BLaER1 (cell line): ENCODE measurements at regions not wholly inside any gene's neighbourhood (a gene's known extent, or its start where the extent isn't known, plus 50 kb on each side); places are given as distances from the start of the nearest gene placed in this dataset.

Experiments used
- H3K27ac ChIP-seq: shearing (Covaris generic); formaldehyde crosslinking; 2 replicates; pipeline ENCODE4 v1.8.1; 2022
- H3K27me3 ChIP-seq: shearing (Covaris generic); formaldehyde crosslinking; 2 replicates; pipeline ENCODE4 v1.8.1; 2022
- H3K36me3 ChIP-seq: shearing (Covaris generic); formaldehyde crosslinking; 2 replicates; pipeline ENCODE4 v1.8.1; 2022
- H3K4me1 ChIP-seq: shearing (Covaris generic); formaldehyde crosslinking; 2 replicates; pipeline ENCODE4 v1.8.1; 2022
- H3K4me2 ChIP-seq: shearing (Covaris generic); formaldehyde crosslinking; 2 replicates; pipeline ENCODE4 v1.8.1; 2022
- H3K4me3 ChIP-seq: shearing (Covaris generic); formaldehyde crosslinking; 2 replicates; pipeline ENCODE4 v1.8.1; 2022
- H3K9ac ChIP-seq: shearing (Covaris generic); formaldehyde crosslinking; 2 replicates; pipeline ENCODE4 v1.8.1; 2022
- H3K9me3 ChIP-seq: shearing (Covaris generic); formaldehyde crosslinking; 2 replicates; pipeline ENCODE4 v1.8.1; 2022
- H4K20me1 ChIP-seq: shearing (Covaris generic); formaldehyde crosslinking; 2 replicates; pipeline ENCODE4 v1.8.1; 2022
- Cebpa-rat ChIP-seq: shearing (Covaris generic); IDR thresholded peaks from 2 replicates; pipeline ENCODE4 v1.8.1; 2022

DNA sequence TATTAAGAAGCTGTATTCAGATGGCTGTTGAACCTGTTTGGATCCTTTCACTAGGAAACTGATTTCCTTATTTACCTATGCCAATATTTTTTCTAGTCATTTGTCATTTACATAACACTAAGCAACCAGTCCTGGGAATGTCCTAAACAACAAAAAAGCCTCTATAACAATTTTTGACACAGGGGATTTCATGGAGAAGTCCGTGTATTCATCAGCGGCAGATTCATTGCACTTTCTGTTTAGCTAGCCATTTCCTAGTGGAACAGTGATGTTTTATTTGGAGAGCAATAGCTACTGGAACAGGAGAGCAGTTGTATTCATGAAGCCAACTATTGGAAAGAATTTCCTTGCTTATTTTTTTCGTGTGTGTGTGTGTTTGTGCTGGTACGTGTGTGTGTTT lies 604.3 kb upstream of the POU3F3 start:
- no peaks in the 10 kb centered on the region for H3K36me3 ChIP-seq
- no peak overlapping the region for H3K27ac ChIP-seq
- no peaks in the 10 kb centered on the region for H3K9me3 ChIP-seq
- no peaks in the 10 kb centered on the region for H4K20me1 ChIP-seq
- H3K27me3 ChIP-seq = no peaks in the 10 kb centered on the region
- H3K4me2 ChIP-seq = no peak overlapping the region
- TF ChIP-seq Cebpa-rat = no peak
- H3K4me3 ChIP-seq = no peak overlapping the region
- no peak overlapping the region for H3K9ac ChIP-seq
- no peaks in the 10 kb centered on the region for H3K4me1 ChIP-seq

DNA sequence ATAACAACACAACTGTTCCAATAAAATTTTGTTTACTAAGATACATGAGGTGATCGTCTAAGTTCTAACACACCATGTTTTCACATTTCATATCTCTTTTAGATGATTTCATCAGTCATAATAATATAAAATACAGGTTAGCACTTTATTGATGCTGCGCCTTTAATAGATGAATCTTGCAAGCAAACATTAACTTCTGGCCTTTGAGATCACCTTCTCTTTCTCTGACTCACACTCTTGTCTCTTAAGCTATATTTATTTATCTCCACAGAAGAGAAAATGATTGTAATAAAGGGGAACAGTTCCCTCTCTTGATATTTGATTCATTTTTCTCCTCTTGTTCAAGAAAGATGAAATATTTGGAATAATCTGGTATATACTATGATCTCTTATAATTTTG lies 603.3 kb upstream of the POU3F3 start:
- Histone ChIP-seq H3K27ac (no peak overlapping the region), H3K4me2 (no peak overlapping the region), H3K4me1 (no peaks in the 10 kb centered on the region), H4K20me1 (no peaks in the 10 kb centered on the region), H3K9me3 (no peaks in the 10 kb centered on the region), H3K4me3 (no peak overlapping the region), H3K9ac (no peak overlapping the region), H3K36me3 (no peaks in the 10 kb centered on the region), H3K27me3 (no peaks in the 10 kb centered on the region)
- TF ChIP-seq Cebpa-rat = no peak

DNA sequence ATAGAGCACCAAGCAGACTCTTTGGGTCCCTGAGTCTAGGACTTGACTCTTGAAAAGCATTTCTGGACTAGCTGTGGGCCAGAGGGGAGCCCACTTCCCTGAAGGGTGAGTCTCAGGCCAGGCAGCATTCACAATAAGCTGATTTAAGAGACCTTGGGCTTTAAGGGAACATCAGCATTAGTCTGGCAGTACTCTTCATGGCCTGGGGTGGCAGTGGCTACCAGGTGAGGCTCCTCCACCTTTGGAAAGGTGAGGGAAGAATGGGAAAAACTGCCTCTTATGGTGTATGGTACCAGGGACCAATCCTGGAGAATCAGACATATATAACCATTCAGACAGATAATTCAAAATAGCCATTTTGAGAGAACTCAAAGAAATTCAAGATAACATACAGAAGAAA lies 599.9 kb upstream of the POU3F3 start:
- Histone ChIP-seq H3K9me3 (no peaks in the 10 kb centered on the region), H3K4me2 (no peak overlapping the region), H4K20me1 (no peaks in the 10 kb centered on the region), H3K4me1 (no peaks in the 10 kb centered on the region), H3K9ac (no peak overlapping the region), H3K27me3 (no peaks in the 10 kb centered on the region), H3K4me3 (no peak overlapping the region), H3K36me3 (no peaks in the 10 kb centered on the region), H3K27ac (no peak overlapping the region)
- no peak for TF ChIP-seq Cebpa-rat

DNA sequence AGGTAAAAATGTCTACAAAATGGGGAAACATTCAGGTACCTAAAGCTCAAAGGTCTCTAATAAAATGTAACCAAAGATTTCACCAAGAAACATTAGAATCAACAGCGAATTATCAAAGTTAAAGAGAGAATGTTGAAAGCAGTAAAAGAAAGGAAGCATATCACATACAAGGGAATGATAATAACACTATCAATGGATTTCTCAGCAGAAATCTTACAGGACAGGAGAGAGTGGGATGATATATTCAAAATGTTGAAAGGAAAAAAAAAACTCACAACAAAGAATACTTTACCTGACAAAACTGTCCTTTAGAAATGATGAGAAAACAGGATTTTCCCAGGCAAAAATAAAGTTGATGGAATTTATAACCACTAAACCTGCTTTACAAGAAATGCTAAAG lies 591.2 kb upstream of the POU3F3 start:
- Histone ChIP-seq H3K9ac (no peak overlapping the region), H3K27ac (no peak overlapping the region), H3K4me3 (no peak overlapping the region), H4K20me1 (no peaks in the 10 kb centered on the region), H3K9me3 (peaks cover 33% of the 10 kb centered on the region), H3K36me3 (no peaks in the 10 kb centered on the region), H3K4me2 (no peak overlapping the region), H3K27me3 (no peaks in the 10 kb centered on the region), H3K4me1 (no peaks in the 10 kb centered on the region)
- TF ChIP-seq Cebpa-rat = no peak

DNA sequence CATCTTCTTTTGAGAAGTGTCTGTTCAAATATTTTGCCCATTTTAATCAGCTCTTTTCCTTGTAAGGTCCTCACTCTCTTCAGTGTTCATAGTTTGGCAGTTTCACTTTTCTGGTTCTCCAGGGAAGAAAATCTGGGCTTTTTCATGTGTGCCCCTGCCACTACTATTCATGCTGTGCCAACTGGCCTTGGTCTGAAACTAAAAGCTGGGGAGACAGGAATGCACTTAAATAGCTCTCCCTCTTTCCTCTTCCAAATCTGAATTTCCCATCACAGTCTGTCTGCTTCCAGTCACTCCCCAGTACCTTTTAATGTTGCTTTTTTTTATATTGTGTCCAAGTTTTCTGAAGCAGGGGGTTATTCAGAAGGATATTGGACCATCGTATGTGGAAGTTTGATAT lies 574.3 kb upstream of the POU3F3 start:
- no peaks in the 10 kb centered on the region for H3K27me3 ChIP-seq
- no peaks in the 10 kb centered on the region for H4K20me1 ChIP-seq
- peaks cover 9% of the 10 kb centered on the region for H3K4me1 ChIP-seq
- no peak overlapping the region for H3K9ac ChIP-seq
- no peak overlapping the region for H3K27ac ChIP-seq
- H3K36me3 ChIP-seq = no peaks in the 10 kb centered on the region
- H3K9me3 ChIP-seq = no peaks in the 10 kb centered on the region
- TF ChIP-seq Cebpa-rat = no peak
- H3K4me2 ChIP-seq = no peak overlapping the region
- H3K4me3 ChIP-seq = no peak overlapping the region

DNA sequence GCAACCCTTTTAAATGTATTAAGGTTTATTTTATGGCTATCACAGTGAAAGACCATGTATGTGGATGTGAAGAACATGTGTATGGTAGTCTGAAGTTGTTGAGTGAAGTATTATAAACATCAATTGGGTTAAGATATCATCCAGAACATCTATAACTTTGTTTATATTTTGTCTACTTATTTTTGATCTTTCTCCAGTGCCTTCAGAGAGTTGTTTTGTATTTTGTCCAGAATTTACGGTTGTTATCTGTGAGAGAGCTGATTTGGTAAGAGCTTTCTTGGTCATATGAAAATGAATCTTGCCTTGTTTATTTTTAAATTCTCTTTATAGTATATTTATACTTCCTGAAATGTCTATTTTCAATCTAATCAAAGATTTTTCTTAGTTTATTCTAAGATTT lies 573.7 kb upstream of the POU3F3 start:
- Histone ChIP-seq H3K9me3 (no peaks in the 10 kb centered on the region), H3K36me3 (no peaks in the 10 kb centered on the region), H3K27me3 (no peaks in the 10 kb centered on the region), H3K4me1 (peaks cover 15% of the 10 kb centered on the region), H4K20me1 (no peaks in the 10 kb centered on the region), H3K4me3 (no peak overlapping the region), H3K4me2 (no peak overlapping the region), H3K9ac (no peak overlapping the region), H3K27ac (no peak overlapping the region)
- TF ChIP-seq Cebpa-rat = no peak

DNA sequence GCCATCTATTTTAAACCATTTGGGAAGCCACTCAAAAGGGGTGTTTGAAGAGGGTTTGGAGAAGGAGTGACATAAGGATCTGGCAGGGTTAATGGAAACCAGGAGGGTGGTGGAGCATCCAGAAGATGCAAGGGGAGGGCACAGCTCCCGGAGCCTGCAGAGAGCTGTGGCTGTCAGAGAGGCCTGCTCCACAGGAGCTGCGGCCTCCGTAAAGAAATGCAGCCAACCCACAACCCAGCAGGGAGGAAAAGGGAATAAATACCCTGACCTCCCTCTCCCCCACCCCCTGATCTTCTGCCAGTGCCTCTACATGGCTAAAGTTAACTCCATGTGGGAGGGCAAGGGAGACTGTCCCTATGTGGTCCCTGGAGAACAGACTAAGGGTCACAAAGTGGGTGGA lies 567.1 kb upstream of the POU3F3 start:
- H3K4me2 ChIP-seq = no peak overlapping the region
- no peak for TF ChIP-seq Cebpa-rat
- H3K4me1 ChIP-seq = peaks cover 15% of the 10 kb centered on the region
- H3K27me3 ChIP-seq = no peaks in the 10 kb centered on the region
- no peaks in the 10 kb centered on the region for H3K9me3 ChIP-seq
- H3K4me3 ChIP-seq = no peak overlapping the region
- H3K27ac ChIP-seq = no peak overlapping the region; the same call in 1 of the 2 replicates
- H4K20me1 ChIP-seq = no peaks in the 10 kb centered on the region
- no peak overlapping the region for H3K9ac ChIP-seq
- no peaks in the 10 kb centered on the region for H3K36me3 ChIP-seq

DNA sequence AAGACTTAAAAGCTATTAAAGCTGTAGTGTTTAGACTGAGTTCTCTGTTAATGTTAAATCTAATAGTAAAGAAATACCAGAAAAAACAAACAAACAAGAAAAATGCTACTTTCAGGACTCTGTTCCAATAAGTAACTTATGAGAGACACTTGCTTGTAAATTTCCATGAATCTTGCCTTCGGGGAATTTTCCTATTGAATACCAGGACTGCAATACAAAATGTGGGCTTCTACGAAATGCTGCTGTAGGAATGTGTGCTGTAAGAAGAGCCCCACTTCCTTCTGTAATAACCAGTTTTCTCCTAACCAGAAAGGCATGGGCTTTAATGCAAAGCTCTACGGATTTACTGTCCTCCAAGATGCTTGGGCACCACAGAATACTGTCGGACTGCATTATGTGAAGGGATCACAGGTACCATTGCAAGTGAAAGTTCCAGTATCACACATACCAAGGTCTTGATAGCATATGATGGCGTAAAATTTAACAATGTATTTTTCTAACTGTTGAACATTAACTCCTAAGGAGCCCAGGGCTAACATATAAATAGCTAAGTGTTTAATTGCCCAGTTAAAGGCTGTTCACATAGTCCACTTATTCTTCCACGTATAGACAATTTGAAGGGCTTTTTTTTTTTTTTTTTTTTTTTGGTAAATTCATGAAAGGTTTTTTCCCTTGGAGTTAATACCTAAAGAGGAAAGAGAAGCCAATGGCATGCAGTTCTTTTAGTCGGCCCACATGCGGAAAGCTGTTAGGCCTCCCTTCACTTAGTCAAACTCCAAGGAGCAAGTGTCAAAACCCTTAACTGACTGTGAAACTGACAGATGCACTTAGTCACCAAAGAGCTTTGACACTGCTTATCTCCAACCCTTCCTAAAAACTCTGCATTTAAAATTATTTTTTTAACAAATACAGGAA lies 564.0 kb upstream of the POU3F3 start:
- Histone ChIP-seq H3K27me3 (no peaks in the 10 kb centered on the region), H3K4me2 (no peak overlapping the region), H4K20me1 (no peaks in the 10 kb centered on the region), H3K36me3 (no peaks in the 10 kb centered on the region), H3K9me3 (no peaks in the 10 kb centered on the region), H3K4me1 (peaks cover 3% of the 10 kb centered on the region), H3K9ac (no peak overlapping the region), H3K27ac (no peak overlapping the region), H3K4me3 (no peak overlapping the region)
- no peak for TF ChIP-seq Cebpa-rat

DNA sequence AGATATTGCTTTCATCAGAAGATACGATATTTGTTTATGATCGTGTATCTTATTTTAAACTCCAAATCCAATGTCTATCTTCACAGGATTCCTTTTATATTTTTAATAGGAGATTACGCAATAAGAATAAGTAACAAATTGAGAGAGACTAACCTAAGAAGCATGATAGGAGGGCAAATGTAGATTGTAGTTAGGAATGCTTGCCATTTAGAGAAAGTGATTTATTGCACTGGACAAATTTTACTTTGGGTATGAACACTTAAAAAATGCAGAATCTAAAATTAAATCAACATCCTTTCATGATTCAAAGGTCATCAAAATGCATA lies 563.4 kb upstream of the POU3F3 start:
- Histone ChIP-seq H3K27ac (no peak overlapping the region), H3K4me2 (no peak overlapping the region), H3K9me3 (no peaks in the 10 kb centered on the region), H3K4me1 (no peaks in the 10 kb centered on the region), H3K27me3 (no peaks in the 10 kb centered on the region), H4K20me1 (no peaks in the 10 kb centered on the region), H3K4me3 (no peak overlapping the region), H3K36me3 (no peaks in the 10 kb centered on the region), H3K9ac (no peak overlapping the region)
- peak; percentile 61; the same call in 1 of the 2 replicates for TF ChIP-seq Cebpa-rat

DNA sequence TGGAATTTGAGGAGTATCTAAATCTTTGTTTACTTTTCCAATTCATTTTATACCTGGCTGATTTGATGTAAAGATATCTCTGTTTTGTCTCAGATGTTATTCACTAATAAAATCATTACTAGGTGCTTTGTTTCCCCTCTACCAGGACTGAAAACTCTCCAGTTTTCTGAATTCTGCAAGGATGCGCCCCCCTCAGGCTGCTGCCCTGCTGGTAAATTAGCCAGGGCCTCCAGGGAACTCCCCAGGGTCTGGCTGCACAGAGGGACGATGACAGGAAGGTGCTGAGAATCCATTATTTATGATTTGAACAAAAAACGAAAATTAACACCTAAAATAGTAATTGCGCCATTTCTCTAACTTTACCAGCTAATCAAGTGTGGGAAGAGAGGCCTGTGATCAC lies 541.2 kb upstream of the POU3F3 start:
- no peaks in the 10 kb centered on the region; the same call in 1 of the 2 replicates for H3K9me3 ChIP-seq
- TF ChIP-seq Cebpa-rat = no peak
- H3K4me1 ChIP-seq = peaks cover 8% of the 10 kb centered on the region
- no peaks in the 10 kb centered on the region for H4K20me1 ChIP-seq
- H3K36me3 ChIP-seq = no peaks in the 10 kb centered on the region
- H3K27ac ChIP-seq = no peak overlapping the region
- H3K4me3 ChIP-seq = no peak overlapping the region
- peak overlapping the region; percentile 21; the same call in 1 of the 2 replicates for H3K4me2 ChIP-seq
- no peaks in the 10 kb centered on the region for H3K27me3 ChIP-seq
- no peak overlapping the region for H3K9ac ChIP-seq
